ENCODE measurements at regions not wholly inside any gene's neighbourhood (a gene's known extent, or its start where the extent isn't known, plus 50 kb on each side); places are given as distances from the start of the nearest gene placed in this dataset.

- H2AFZ ChIP-seq (ENCODE audit: low read length), result no peak overlapping the region
- ChIA-PET CTCF (ENCODE audit: partially characterized antibody) (interaction anchor here (0.6 to 2.6 kb wide), 37 partner anchors 8 to 958 kb away, joined by 3 to 13 read pairs (median 4); partner anchors contain the start of genes MAP2 and PTH2R), POLR2A (ENCODE audit: partially characterized antibody) (interaction anchor here (0.7 to 1.1 kb wide), 2 partner anchors 890 to 925 kb away, joined by 3 to 4 read pairs; partner anchors contain the start of gene PTH2R)
- 50% methylated on average over 1 of the region's 1 CpG; no CpG with 5 or more reads in 1 of the 2 experiments for WGBS, 2 experiments (ENCODE audit: extremely low coverage in 1 of 2, insufficient coverage in 1 of 2, insufficient read length in 1 of 2, insufficient replicate concordance in 2 of 2, low coverage in 1 of 2, low lambda C conversion rate in 2 of 2, missing lambda C conversion rate in 1 of 2)
- no peak overlapping the region for H2BK20ac ChIP-seq (ENCODE audit: low read length)
- H2BK5ac ChIP-seq (ENCODE audit: low read depth, low read length), result no peak overlapping the region
- no peak overlapping the region for H2BK12ac ChIP-seq (ENCODE audit: low read depth, low read length)
- no peaks in the 10 kb centered on the region for H3K27me3 ChIP-seq (replicated peaks in 1 of 4; ENCODE audit: control insufficient read depth in 3 of 4, extremely low read depth in 1 of 4, insufficient read depth in 3 of 4, low read length in 3 of 4)
- no peak overlapping the region for H4K91ac ChIP-seq (replicated peaks; ENCODE audit: insufficient read length, low read length)
- H4K8ac ChIP-seq (ENCODE audit: extremely low read depth, insufficient read depth, low read length), result no peak overlapping the region
- no peaks in the 10 kb centered on the region for H3K4me1 ChIP-seq (replicated peaks in 1 of 4; ENCODE audit: control insufficient read depth in 3 of 4, insufficient read depth in 4 of 4, low read length in 3 of 4)
- DNase-seq (ENCODE audit: low read depth in 1 of 2, low spot score in 2 of 2) (no peak), FAIRE-seq (no peak)
- H4K5ac ChIP-seq (ENCODE audit: insufficient read length, low read depth, low read length), result no peak overlapping the region
- no peak overlapping the region for H3K14ac ChIP-seq (ENCODE audit: insufficient read length)
- H2BK120ac ChIP-seq (replicated peaks; ENCODE audit: low read depth, low read length), result no peak overlapping the region
- no peak overlapping the region for H3K56ac ChIP-seq (replicated peaks; ENCODE audit: insufficient read length, low read depth, low read length)
- H3K23me2 ChIP-seq (ENCODE audit: low read depth, low read length), result no peaks in the 10 kb centered on the region
- no peak overlapping the region for H3K4me2 ChIP-seq (ENCODE audit: insufficient read depth in 1 of 2, low read depth in 2 of 2, low read length in 2 of 2)
- no peak overlapping the region for H2AK5ac ChIP-seq (ENCODE audit: low read depth, low read length)
- no peak overlapping the region for H3K4ac ChIP-seq (replicated peaks; ENCODE audit: insufficient read length, low read depth, low read length)
- no peak overlapping the region for H2BK15ac ChIP-seq (ENCODE audit: low read length)
- no peak overlapping the region for H3K27ac ChIP-seq (ENCODE audit: low read depth, low read length)
- peak; percentile 94 for TF ChIP-seq RAD21 (IDR thresholded peaks at IDR 0.05 in 1 of 2, conservative IDR thresholded peaks at IDR 0.05 in 1 of 2; ENCODE audit: low read depth in 2 of 2, low read length in 2 of 2)
- no peak for TF ChIP-seq POLR2AphosphoS5 (IDR thresholded peaks at IDR 0.05; ENCODE audit: low read depth, low read length)
- peak in 2 of 3 experiments; percentile 43 to 71; a peak in 2 of 4 replicates for TF ChIP-seq CTCF (IDR thresholded peaks at IDR 0.05; ENCODE audit: control extremely low read depth in 1 of 3, insufficient read depth in 1 of 3, low read depth in 1 of 3, low read length in 3 of 3)
- no peak overlapping the region for H3K18ac ChIP-seq (ENCODE audit: extremely low read depth, low read length)
- H4K20me1 ChIP-seq (replicated peaks in 1 of 2; ENCODE audit: control insufficient read depth in 1 of 2, insufficient read depth in 2 of 2, low read length in 2 of 2), result no peaks in the 10 kb centered on the region
- no peaks in the 10 kb centered on the region for H3K79me1 ChIP-seq (ENCODE audit: low read depth, low read length)
- H3K9ac ChIP-seq (replicated peaks in 1 of 4; ENCODE audit: extremely low read depth in 1 of 4, low read depth in 3 of 4, low read length in 3 of 4), result no peak overlapping the region
- no peaks in the 10 kb centered on the region for H3K79me2 ChIP-seq (ENCODE audit: control insufficient read depth in 1 of 2, insufficient read depth in 2 of 2, low read length in 2 of 2)
- no peaks in the 10 kb centered on the region for H3K36me3 ChIP-seq (ENCODE audit: control insufficient read depth in 2 of 4, insufficient read depth in 4 of 4, low read length in 3 of 4)
- H3K4me3 ChIP-seq (ENCODE audit: extremely low read depth in 1 of 4, insufficient read depth in 2 of 4, low read depth in 3 of 4, low read length in 4 of 4), result no peak overlapping the region
- no peak overlapping the region for H3K23ac ChIP-seq (ENCODE audit: insufficient read length)
- H3K9me3 ChIP-seq (ENCODE audit: insufficient read depth in 2 of 2, low read depth in 1 of 2, low read length in 1 of 2), result no peaks in the 10 kb centered on the region; a peak in 1 of 4 replicates
Observed at GRCh38 chr2:209331291-209331844, 92.5 kb upstream of the MAP2 start.
